HCT116 (cell line): ENCODE measurements at regions not wholly inside any gene's neighbourhood (a gene's known extent, or its start where the extent isn't known, plus 50 kb on each side); places are given as distances from the start of the nearest gene placed in this dataset.

ENCODE experiments used
- ATAC-seq: fragments of 200-7000 bp; cut with Tn5 transposase; 2 replicates; pipeline ENCODE4 v1.9.1; 2020; ENCODE audit warnings: mild to moderate bottlenecking, moderate library complexity
- BruUV-seq: library from RNA; stranded (reverse); fragments of 400-500 nt; replicated peaks from 2 replicates; lab custom pipeline; 2021; lab: Mats Ljungman, UMichigan
- CTCF ChIA-PET: fragments of 300-600 bp; sonication (Branson Sonifier 250); formaldehyde crosslinking; loops from one replicate; lab custom pipeline; 2021; ENCODE audit warnings: antibody characterized with exemption; lab: Charles Lee
- POLR2A ChIA-PET: fragments of 300-600, 350-600 bp; sonication (Branson Sonifier 250); formaldehyde crosslinking; loops from one replicate; lab custom pipeline; 2021; ENCODE audit warnings: antibody characterized with exemption; lab: Charles Lee
- RAD21 ChIA-PET, 2 experiments: fragments of 300-600 bp; sonication (Branson Sonifier 250); formaldehyde crosslinking; loops; one replicate each; lab custom pipeline; 2023; ENCODE audit warnings: low total read pairs in 2 of 2; ENCODE audit not compliant: uncharacterized antibody in 2 of 2, unreplicated experiment in 2 of 2, low non-redundant PET in 1 of 2; lab: Charles Lee
- DNase-seq: peaks from one replicate; pipeline ENCODE4 v3.0.0-alpha.2; 2010; ENCODE audit warnings: low read depth, low spot score
- H2AFZ ChIP-seq: fragments of 200-600 bp; shearing (Covaris generic), sonication (generic); 2 replicates; pipeline ENCODE4 v1.6.1; 2017; ENCODE audit warnings: low read depth, mixed run types, mixed read lengths, antibody characterized with exemption, low read length; ENCODE audit not compliant: poor library complexity, severe bottlenecking
- H3K27ac ChIP-seq: 2 replicates; pipeline ENCODE4 v1.5.1; 2012; ENCODE audit warnings: low read depth, low read length
- H3K27me3 ChIP-seq: fragments of 200-600 bp; sonication (generic); 2 replicates; pipeline ENCODE4 v1.6.1; 2016; ENCODE audit warnings: mixed run types, low read length, mixed read lengths; ENCODE audit not compliant: insufficient read depth
- H3K36me3 ChIP-seq, 2 experiments: fragments of 200-500 bp in 1 of 2; fragments of 200-600 bp in 1 of 2; sonication (Bioruptor generic) in 1 of 2; sonication (generic) in 1 of 2; 2 replicates each; pipeline versions ENCODE4 v1.5.1 to v1.6.1; 2014 to 2016; ENCODE audit warnings: low read length in 2 of 2, inconsistent platforms in 1 of 2, mixed read lengths in 1 of 2, mixed run types in 1 of 2; ENCODE audit not compliant: insufficient read depth in 2 of 2, control insufficient read depth in 1 of 2
- H3K4me1 ChIP-seq, 2 experiments: fragments of 200-600 bp in 1 of 2; sonication (generic) in 1 of 2; 2 replicates each; pipeline versions ENCODE4 v1.5.1 to v1.6.1; 2012 to 2017; ENCODE audit warnings: low read length in 2 of 2, inconsistent platforms in 1 of 2, mild to moderate bottlenecking in 1 of 2, mixed read lengths in 1 of 2, mixed run types in 1 of 2, moderate library complexity in 1 of 2; ENCODE audit not compliant: insufficient read depth in 2 of 2, control insufficient read depth in 1 of 2
- H3K4me2 ChIP-seq: fragments of 200-600 bp; sonication (generic); 2 replicates; pipeline ENCODE4 v1.6.1; 2017; ENCODE audit warnings: mixed run types, low read length, mixed read lengths
- H3K4me3 ChIP-seq, 2 experiments: fragments of 200-600 bp in 1 of 2; sonication (generic) in 1 of 2; replicated peaks in 1 of 2; 2 replicates each; pipeline ENCODE4 v1.5.1; 2011 to 2016; ENCODE audit warnings: low read length in 2 of 2, control low read depth in 1 of 2, low read depth in 1 of 2, mild to moderate bottlenecking in 1 of 2, mixed read lengths in 1 of 2, mixed run types in 1 of 2
- H3K79me2 ChIP-seq: fragments of 200-600 bp; sonication (generic); 2 replicates; pipeline ENCODE4 v1.6.1; 2017; ENCODE audit warnings: mild to moderate bottlenecking, mixed run types, low read length, moderate library complexity, mixed read lengths; ENCODE audit not compliant: insufficient read depth
- H3K9ac ChIP-seq: fragments of 200-600 bp; sonication (generic); 2 replicates; pipeline ENCODE4 v1.6.1; 2016; ENCODE audit warnings: low read length, mixed read lengths
- H3K9me2 ChIP-seq: fragments of 200-600 bp; sonication (generic), shearing (Covaris generic); 2 replicates; pipeline ENCODE4 v1.6.1; 2017; ENCODE audit warnings: mixed run types, mild to moderate bottlenecking, moderate library complexity; ENCODE audit not compliant: insufficient read depth
- H3K9me3 ChIP-seq, 2 experiments: fragments of 200-500 bp in 1 of 2; fragments of 200-600 bp in 1 of 2; sonication (Bioruptor generic) in 1 of 2; sonication (generic) in 1 of 2; 2 replicates each; pipeline ENCODE4 v1.6.1; 2014 to 2017; ENCODE audit warnings: low read length in 2 of 2, mixed read lengths in 2 of 2, inconsistent platforms in 1 of 2, low read depth in 1 of 2, mild to moderate bottlenecking in 1 of 2, mixed run types in 1 of 2, moderate library complexity in 1 of 2; ENCODE audit not compliant: control insufficient read depth in 1 of 2, insufficient read depth in 1 of 2
- H4K20me1 ChIP-seq: fragments of 200-600 bp; sonication (generic), shearing (Covaris generic); 2 replicates; pipeline ENCODE4 v1.6.1; 2017; ENCODE audit warnings: mixed run types, mild to moderate bottlenecking, moderate library complexity; ENCODE audit not compliant: insufficient read depth
- ATF3 ChIP-seq: IDR thresholded peaks from 2 replicates; pipeline ENCODE4 v1.6.1; 2012
- CTCF ChIP-seq, 3 experiments: fragments of 200-600 bp in 1 of 3; sonication (generic) in 1 of 3; IDR thresholded peaks in 2 of 3; conservative IDR thresholded peaks in 1 of 3; 2 replicates each; pipeline ENCODE4 v1.5.1; 2012 to 2017; ENCODE audit warnings: low read depth in 2 of 3, low read length in 2 of 3, antibody characterized with exemption in 1 of 3, borderline replicate concordance in 1 of 3, control low read depth in 1 of 3, mild to moderate bottlenecking in 1 of 3, mixed read lengths in 1 of 3, mixed run types in 1 of 3, moderate library complexity in 1 of 3; ENCODE audit not compliant: insufficient read depth in 1 of 3
- EGR1 ChIP-seq: IDR thresholded peaks from 2 replicates; pipeline ENCODE4 v1.6.1; 2012; ENCODE audit warnings: low read depth
- EZH2phosphoT487 ChIP-seq: fragments of 200-600 bp; IDR thresholded peaks from 2 replicates; pipeline ENCODE4 v1.6.1; 2018; ENCODE audit warnings: antibody characterized with exemption, borderline replicate concordance
- FOSL1 ChIP-seq: IDR thresholded peaks from 2 replicates; pipeline ENCODE4 v1.6.1; 2012; ENCODE audit warnings: low read depth
- POLR2AphosphoS5 ChIP-seq: IDR thresholded peaks from 2 replicates; pipeline ENCODE4 v1.6.1; 2011; ENCODE audit warnings: mild to moderate bottlenecking, low read depth, low read length, moderate library complexity
- RAD21 ChIP-seq: IDR thresholded peaks from 2 replicates; pipeline ENCODE4 v1.6.1; 2012; ENCODE audit warnings: low read depth, mild to moderate bottlenecking
- SIN3A ChIP-seq: IDR thresholded peaks from 2 replicates; pipeline ENCODE4 v1.6.1; 2012; ENCODE audit warnings: low read depth
- intact Hi-C: fragments of 100-400 bp; cut with micrococcal nuclease; formaldehyde crosslinking; loops from 2 replicates; pipeline ENCODE4 v1.10.0; 2022

- TF ChIP-seq CTCF (IDR thresholded peaks at IDR 0.05 in 2 of 3, conservative IDR thresholded peaks at IDR 0.05 in 1 of 3; ENCODE audit: borderline replicate concordance in 1 of 3, insufficient read depth in 1 of 3, low read depth in 2 of 3, low read length in 2 of 3) (no peak), EGR1 (no peak), POLR2AphosphoS5 (no peak), FOSL1 (no peak)
- TF ChIP-seq, all 23 proteins: peak for 0
These were observed 426.4 kb upstream of the CPEB2 start (continued) for GRCh38 chr4:14575919-14576318.

GRCh38 chr4:14580061-14580460 lies 422.2 kb upstream of the CPEB2 start:
- ATAC-seq (no peak), DNase-seq (no peak)
- ChIA-PET CTCF (no interaction called here), RAD21 (no interaction called here), POLR2A (no interaction called here)
- peaks cover 0 to 7% of the 10 kb centered on the region in 2 experiments; a peak in 2 of 4 replicates for H3K9me3 ChIP-seq
- no peaks in the 10 kb centered on the region for H3K27me3 ChIP-seq
- no peaks in the 10 kb centered on the region for H3K79me2 ChIP-seq
- no peaks in the 10 kb centered on the region for H3K9me2 ChIP-seq
- H3K27ac ChIP-seq, result no peak overlapping the region
- BruUV-seq, result no TSS peak
- H3K36me3 ChIP-seq, result no peaks in the 10 kb centered on the region
- H3K4me3 ChIP-seq, result no peak overlapping the region
- no peaks in the 10 kb centered on the region for H3K4me1 ChIP-seq
- TF ChIP-seq EZH2phosphoT487, result no peak
- TF ChIP-seq ATF3, result no peak
- no peak for TF ChIP-seq RAD21
- TF ChIP-seq SIN3A, result no peak
- H3K9ac ChIP-seq, result no peak overlapping the region
- no peak overlapping the region for H3K4me2 ChIP-seq
- H2AFZ ChIP-seq, result no peak overlapping the region
- no peaks in the 10 kb centered on the region for H4K20me1 ChIP-seq
- intact Hi-C loops, result no loop called here
